Fibroblast of villous mesenchyme (primary cell): ENCODE measurements at regions not wholly inside any gene's neighbourhood (a gene's known extent, or its start where the extent isn't known, plus 50 kb on each side); places are given as distances from the start of the nearest gene placed in this dataset.

Experiments
- DNase-seq: peaks from one replicate; pipeline ENCODE4 v3.0.0-alpha.2; 2010; ENCODE audit warnings: low read depth
- H3K4me3 ChIP-seq: 2 replicates; pipeline ENCODE4 v1.5.1; 2011; ENCODE audit warnings: low read depth, mild to moderate bottlenecking, low read length
- CTCF ChIP-seq: IDR thresholded peaks from 2 replicates; pipeline ENCODE4 v1.5.1; 2012; ENCODE audit warnings: low read depth, mild to moderate bottlenecking, low read length; ENCODE audit not compliant: insufficient read depth

DNA sequence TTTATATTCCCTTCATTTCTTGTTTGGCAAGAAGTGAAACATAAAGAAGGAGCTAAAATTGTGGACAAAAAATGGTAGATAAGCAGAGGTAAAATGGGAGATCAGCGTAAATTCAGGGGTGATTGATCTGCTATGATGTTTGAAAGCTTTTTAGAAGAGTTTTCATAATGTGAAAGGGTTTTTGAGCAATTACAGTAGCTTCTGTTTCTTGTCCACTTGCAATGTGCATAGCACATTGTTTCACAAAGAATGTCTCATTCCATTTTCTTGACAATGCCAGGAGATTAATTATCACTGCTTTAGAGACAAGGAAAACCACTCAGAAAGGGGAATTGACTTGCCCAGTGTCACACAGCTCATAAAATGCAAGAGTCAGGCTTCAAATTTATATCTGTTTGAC, 65.9 kb upstream of the PLPPR4 start:
- H3K4me3 ChIP-seq, result no peak overlapping the region
- no peak for DNase-seq
- TF ChIP-seq CTCF, result no peak

DNA sequence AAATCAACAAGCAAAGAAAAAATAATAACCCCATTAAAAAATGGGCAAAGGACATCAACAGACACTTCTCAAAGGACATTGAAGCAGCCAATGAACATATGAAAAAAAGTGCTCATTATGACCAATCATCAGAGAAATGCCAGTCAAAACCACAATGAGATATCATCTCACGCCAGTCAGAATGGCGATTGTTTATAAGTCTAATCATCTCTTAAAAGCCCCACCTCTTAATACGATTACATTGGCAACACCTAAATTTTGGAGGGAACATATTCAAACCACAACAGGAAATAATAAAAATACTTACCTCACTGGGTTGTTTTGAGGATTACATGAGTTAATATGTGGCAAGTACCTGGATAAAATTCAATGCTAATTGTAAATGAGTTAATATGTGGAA, 57.1 kb upstream of the PLPPR4 start:
- DNase-seq, result no peak
- no peak for TF ChIP-seq CTCF
- H3K4me3 ChIP-seq, result no peak overlapping the region
